Naive thymus-derived CD4-positive, alpha-beta T cell (primary cell): ENCODE measurements at regions not wholly inside any gene's neighbourhood (a gene's known extent, or its start where the extent isn't known, plus 50 kb on each side); places are given as distances from the start of the nearest gene placed in this dataset.
"Not testable (repeated sequence)": the region's sequence is repeated elsewhere in the genome, so short reads cannot be mapped to it uniquely, and the experiment has no call there.

Experiments
- ATAC-seq: fragments of 150-1000 bp; cut with Tn5 transposase; 2 replicates; pipeline ENCODE4 v1.10.0; 2021; ENCODE audit warnings: mild to moderate bottlenecking, moderate library complexity
- CTCF ChIA-PET: fragments of 350-600 bp; sonication (Branson Sonifier 250); formaldehyde crosslinking; loops from one replicate; lab custom pipeline; 2021; ENCODE audit warnings: antibody characterized with exemption; lab: Charles Lee
- POLR2A ChIA-PET: fragments of 350-600 bp; sonication (Branson Sonifier 250); formaldehyde crosslinking; loops from one replicate; lab custom pipeline; 2021; ENCODE audit warnings: antibody characterized with exemption, inconsistent platforms; lab: Charles Lee
- DNase-seq, 9 donors: peaks; one replicate each; pipeline versions ENCODE4 v3.0.0 to v3.0.0-alpha.2; 2020 to 2022; ENCODE audit warnings: mixed read lengths in 1 of 9
- H3K27ac ChIP-seq: one replicate; pipeline ENCODE4 v1.7.0; 2013; ENCODE audit warnings: mild to moderate bottlenecking, low read depth, low read length, moderate library complexity
- H3K27me3 ChIP-seq, 2 donors: one replicate each; pipeline ENCODE4 v1.7.0; 2013; ENCODE audit warnings: low read length in 2 of 2, mild to moderate bottlenecking in 2 of 2, moderate library complexity in 2 of 2; ENCODE audit not compliant: control insufficient read depth in 2 of 2, insufficient read depth in 2 of 2
- H3K36me3 ChIP-seq, 3 experiments: 1 replicate in 2 of 3; 2 replicates in 1 of 3; pipeline ENCODE4 v1.7.0; 2013; ENCODE audit warnings: low read length in 3 of 3, mild to moderate bottlenecking in 3 of 3, moderate library complexity in 1 of 3; ENCODE audit not compliant: insufficient read depth in 3 of 3, control insufficient read depth in 2 of 3
- H3K4me1 ChIP-seq, 2 donors: one replicate each; pipeline ENCODE4 v1.7.0; 2013; ENCODE audit warnings: low read length in 2 of 2, mild to moderate bottlenecking in 2 of 2, moderate library complexity in 1 of 2; ENCODE audit not compliant: control insufficient read depth in 2 of 2, insufficient read depth in 2 of 2
- H3K4me3 ChIP-seq: 2 replicates; pipeline ENCODE4 v1.7.0; 2013; ENCODE audit warnings: mild to moderate bottlenecking, low read length
- H3K9me3 ChIP-seq, 3 experiments: 1 replicate in 2 of 3; 2 replicates in 1 of 3; pipeline ENCODE4 v1.7.0; 2013; ENCODE audit warnings: low read length in 3 of 3; ENCODE audit not compliant: control insufficient read depth in 2 of 3
- H3K27ac Mint-ChIP-seq, 9 donors: one replicate each; pipeline ENCODE4 v1.8.0; 2020 to 2022; ENCODE audit warnings: mixed read lengths in 9 of 9, mild to moderate bottlenecking in 8 of 9, moderate library complexity in 5 of 9, inconsistent platforms in 2 of 9
- H3K27me3 Mint-ChIP-seq, 5 donors: one replicate each; pipeline ENCODE4 v1.8.0; 2021 to 2022; ENCODE audit warnings: mixed read lengths in 5 of 5, mild to moderate bottlenecking in 1 of 5
- H3K36me3 Mint-ChIP-seq, 5 donors: one replicate each; pipeline ENCODE4 v1.8.0; 2020 to 2022; ENCODE audit warnings: mixed read lengths in 5 of 5, mild to moderate bottlenecking in 3 of 5, inconsistent platforms in 1 of 5
- H3K4me1 Mint-ChIP-seq, 7 donors: one replicate each; pipeline ENCODE4 v1.8.0; 2020 to 2022; ENCODE audit warnings: mixed read lengths in 7 of 7, mild to moderate bottlenecking in 3 of 7, inconsistent platforms in 1 of 7
- H3K4me3 Mint-ChIP-seq, 10 donors: one replicate each; pipeline ENCODE4 v1.8.0; 2020 to 2022; ENCODE audit warnings: mild to moderate bottlenecking in 10 of 10, mixed read lengths in 10 of 10, moderate library complexity in 6 of 10, inconsistent platforms in 2 of 10
- H3K9me3 Mint-ChIP-seq, 11 donors: one replicate each; pipeline ENCODE4 v1.8.0; 2020 to 2022; ENCODE audit warnings: mixed read lengths in 11 of 11, mild to moderate bottlenecking in 4 of 11, inconsistent platforms in 1 of 11, moderate library complexity in 1 of 11
- intact Hi-C, 2 donors: fragments of 100-400 bp; cut with micrococcal nuclease; formaldehyde crosslinking; loops; one replicate each; pipeline ENCODE4 v1.15.1; 2023

DNA sequence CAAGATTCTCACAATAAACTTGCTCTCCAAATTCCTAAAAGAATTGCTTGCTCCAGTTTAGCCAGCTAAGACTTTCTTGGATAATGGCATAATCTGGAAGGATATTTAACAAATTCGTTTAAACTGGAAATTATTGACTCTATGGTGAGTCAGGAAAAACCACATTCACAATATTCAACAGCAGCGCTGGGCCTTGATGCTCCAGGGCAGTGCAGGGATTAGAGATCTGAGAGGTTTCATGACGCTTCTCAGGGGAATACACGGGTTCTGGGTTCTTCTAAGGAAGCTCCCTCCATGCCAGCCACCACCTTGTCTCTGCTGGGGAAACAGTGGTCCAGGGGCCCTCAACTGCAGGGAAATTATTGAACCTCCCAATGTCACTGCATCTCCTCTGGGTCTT lies 123.3 kb upstream of the FAM20C start:
- H3K9me3 ChIP-seq, H3K36me3 Mint-ChIP-seq, DNase-seq, H3K27me3 Mint-ChIP-seq, H3K27ac Mint-ChIP-seq, H3K4me3 ChIP-seq, CTCF ChIA-PET, H3K4me1 ChIP-seq, H3K27me3 ChIP-seq, intact Hi-C loops, H3K9me3 Mint-ChIP-seq, H3K36me3 ChIP-seq, ATAC-seq, H3K4me3 Mint-ChIP-seq, POLR2A ChIA-PET, H3K4me1 Mint-ChIP-seq, H3K27ac ChIP-seq: not testable (repeated sequence)

DNA sequence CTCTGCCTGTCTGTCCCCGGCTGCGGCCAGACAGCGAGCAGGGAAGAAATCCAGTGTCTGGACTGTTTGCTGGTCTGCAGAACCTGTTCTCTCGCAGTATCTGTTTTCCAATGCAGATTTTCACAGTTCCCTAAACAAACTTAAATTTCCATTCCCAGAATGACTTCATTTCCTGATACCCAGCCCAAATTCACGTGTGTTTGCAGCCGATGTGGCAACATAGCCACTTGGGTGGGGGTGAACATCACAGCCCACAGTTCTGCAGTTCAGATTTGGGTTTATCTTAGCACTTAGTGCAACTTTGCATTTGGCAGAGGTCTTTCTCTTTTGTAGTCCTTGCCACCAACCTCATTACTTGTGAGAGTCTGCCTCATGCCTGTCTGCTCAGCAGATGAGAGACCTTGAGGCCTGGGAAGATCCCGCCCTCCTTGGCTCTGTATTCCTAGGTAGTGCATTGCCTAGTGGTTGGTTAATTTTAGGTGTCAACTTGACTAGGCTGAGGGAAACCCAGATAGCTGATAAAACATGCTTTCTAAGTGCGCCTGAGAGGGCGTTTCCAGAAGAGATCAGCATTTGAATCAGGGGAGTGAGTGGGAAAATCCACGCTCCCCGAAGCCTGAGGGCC lies 122.8 kb upstream of the FAM20C start:
- H3K36me3 ChIP-seq, H3K27ac Mint-ChIP-seq, H3K4me1 ChIP-seq, H3K9me3 Mint-ChIP-seq, H3K9me3 ChIP-seq, DNase-seq, H3K27me3 ChIP-seq, H3K4me3 ChIP-seq, H3K4me3 Mint-ChIP-seq, H3K27me3 Mint-ChIP-seq, POLR2A ChIA-PET, H3K27ac ChIP-seq, H3K4me1 Mint-ChIP-seq, ATAC-seq, intact Hi-C loops, H3K36me3 Mint-ChIP-seq, CTCF ChIA-PET: not testable (repeated sequence)

DNA sequence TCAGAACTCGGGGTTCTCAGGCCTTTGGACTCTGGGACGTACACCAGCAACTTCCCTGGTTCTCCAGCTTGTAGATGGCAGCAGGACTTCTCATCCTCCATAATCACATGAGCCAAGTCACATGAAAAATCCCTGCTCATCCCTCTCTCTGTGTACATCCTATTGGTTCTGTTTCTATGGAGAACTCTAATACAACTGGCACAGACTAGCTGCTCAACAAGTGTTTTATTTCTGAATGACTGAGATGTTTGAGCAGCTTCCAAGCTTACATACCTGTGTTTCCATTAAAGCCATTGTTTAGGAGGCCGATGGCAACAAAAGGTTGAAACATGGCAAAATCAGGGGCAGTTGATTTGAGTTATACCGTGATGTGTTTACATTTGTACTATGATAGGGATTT lies 122.2 kb upstream of the FAM20C start:
- H3K27me3 Mint-ChIP-seq, intact Hi-C loops, H3K27ac ChIP-seq, ATAC-seq, H3K4me3 Mint-ChIP-seq, H3K27me3 ChIP-seq, H3K36me3 Mint-ChIP-seq, H3K9me3 ChIP-seq, POLR2A ChIA-PET, H3K36me3 ChIP-seq, H3K9me3 Mint-ChIP-seq, H3K4me3 ChIP-seq, H3K4me1 Mint-ChIP-seq, H3K27ac Mint-ChIP-seq, DNase-seq, H3K4me1 ChIP-seq, CTCF ChIA-PET: not testable (repeated sequence)

GRCh38 chr7:70989-71388 lies 121.4 kb upstream of the FAM20C start:
- H3K36me3 Mint-ChIP-seq, H3K27ac Mint-ChIP-seq, H3K4me3 ChIP-seq, intact Hi-C loops, DNase-seq, H3K4me1 ChIP-seq, H3K27me3 Mint-ChIP-seq, H3K4me3 Mint-ChIP-seq, H3K9me3 Mint-ChIP-seq, H3K27me3 ChIP-seq, H3K36me3 ChIP-seq, H3K27ac ChIP-seq, ATAC-seq, CTCF ChIA-PET, POLR2A ChIA-PET, H3K4me1 Mint-ChIP-seq, H3K9me3 ChIP-seq: not testable (repeated sequence)

- intact Hi-C loops, H3K4me3 Mint-ChIP-seq, H3K4me1 ChIP-seq, H3K4me3 ChIP-seq, H3K27me3 ChIP-seq, H3K27me3 Mint-ChIP-seq, DNase-seq, ATAC-seq, H3K27ac ChIP-seq, H3K4me1 Mint-ChIP-seq, H3K36me3 Mint-ChIP-seq, POLR2A ChIA-PET, H3K9me3 ChIP-seq, CTCF ChIA-PET, H3K9me3 Mint-ChIP-seq, H3K36me3 ChIP-seq, H3K27ac Mint-ChIP-seq: not testable (repeated sequence)
These were observed 119.9 kb upstream of the FAM20C start for GRCh38 chr7:72266-73057.

DNA sequence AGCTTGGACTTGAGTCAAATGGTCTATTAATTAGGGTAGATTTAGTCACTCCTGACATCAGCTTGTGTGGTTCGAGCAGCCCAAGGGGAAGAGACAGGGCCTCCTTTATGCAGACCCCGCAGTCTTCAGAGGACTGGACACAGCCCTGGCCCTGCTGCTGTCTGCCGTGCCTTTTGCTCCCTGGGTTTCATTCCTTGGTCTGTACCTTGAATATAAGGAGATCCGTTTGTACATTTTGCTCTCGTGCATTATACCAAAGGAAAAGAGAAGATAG lies 119.4 kb upstream of the FAM20C start:
- DNase-seq, H3K36me3 ChIP-seq, POLR2A ChIA-PET, H3K9me3 Mint-ChIP-seq, H3K4me3 Mint-ChIP-seq, H3K27ac ChIP-seq, H3K4me3 ChIP-seq, H3K4me1 Mint-ChIP-seq, H3K4me1 ChIP-seq, intact Hi-C loops, ATAC-seq, H3K27me3 Mint-ChIP-seq, H3K27ac Mint-ChIP-seq, H3K9me3 ChIP-seq, CTCF ChIA-PET, H3K36me3 Mint-ChIP-seq, H3K27me3 ChIP-seq: not testable (repeated sequence)

- H3K27ac Mint-ChIP-seq, DNase-seq, H3K27me3 Mint-ChIP-seq, CTCF ChIA-PET, H3K36me3 Mint-ChIP-seq, H3K4me1 ChIP-seq, H3K4me3 Mint-ChIP-seq, H3K27me3 ChIP-seq, H3K4me3 ChIP-seq, POLR2A ChIA-PET, H3K4me1 Mint-ChIP-seq, H3K27ac ChIP-seq, ATAC-seq, intact Hi-C loops, H3K9me3 ChIP-seq, H3K36me3 ChIP-seq, H3K9me3 Mint-ChIP-seq: not testable (repeated sequence)
These were observed 118.3 kb upstream of the FAM20C start for GRCh38 chr7:74008-74540.
